Stimulated activated CD4-positive, alpha-beta T cell treated with anti-CD3 and anti-CD28 coated beads, TNF-alpha, amount 100 ng/mL, for 48 hours (primary cell): ENCODE measurements at regions not wholly inside any gene's neighbourhood (a gene's known extent, or its start where the extent isn't known, plus 50 kb on each side); places are given as distances from the start of the nearest gene placed in this dataset.
"Not testable (repeated sequence)": the region's sequence is repeated elsewhere in the genome, so short reads cannot be mapped to it uniquely, and the experiment has no call there.

Source experiments
- DNase-seq, 3 donors: peaks; one replicate each; pipeline ENCODE4 v3.0.0-alpha.2; 2020; ENCODE audit warnings: low read depth in 3 of 3

GRCh38 chr17:63078707-63079106, 112.7 kb downstream of the TANC2 start:
- no peak for DNase-seq

- no peak for DNase-seq
Observed at GRCh38 chr17:63082273-63082861, 116.3 kb downstream of the TANC2 start.

- DNase-seq = no peak
Observed at GRCh38 chr17:63082952-63083351, 116.9 kb downstream of the TANC2 start.

- no peak for DNase-seq
Observed at GRCh38 chr17:63086483-63087185, 120.6 kb downstream of the TANC2 start.

DNA sequence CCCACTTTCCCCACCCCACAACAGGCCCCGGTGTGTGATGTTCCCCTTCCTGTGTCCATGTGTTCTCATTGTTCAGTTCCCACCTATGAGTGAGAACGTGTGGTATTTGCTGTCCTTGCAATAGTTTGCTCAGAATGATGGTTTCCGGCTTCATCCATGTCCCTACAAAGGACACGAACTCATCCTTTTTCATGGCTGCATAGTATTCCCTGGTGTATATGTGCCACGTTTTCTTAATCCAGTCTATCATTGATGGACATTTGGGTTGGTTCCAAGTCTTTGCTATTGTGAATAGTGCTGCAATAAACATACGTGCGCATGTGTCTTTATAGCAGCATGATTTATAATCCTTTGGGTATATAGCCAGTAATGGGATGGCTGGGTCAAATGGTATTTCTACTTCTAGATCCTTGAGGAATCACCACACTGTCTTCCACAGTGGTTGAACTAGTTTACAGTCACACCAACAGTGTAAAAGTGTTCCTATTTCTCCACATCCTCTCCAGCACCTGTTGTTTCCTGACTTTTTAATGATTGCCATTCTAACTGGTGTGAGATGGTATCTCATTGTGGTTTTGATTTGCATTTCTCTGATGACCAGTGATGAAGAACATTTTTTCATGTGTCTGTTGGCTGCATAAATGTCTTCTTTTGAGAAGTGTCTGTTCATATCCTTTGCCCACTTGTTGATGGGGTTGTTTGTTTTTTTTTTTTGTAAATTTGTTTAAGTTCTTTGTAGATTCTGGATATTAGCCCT, 124.5 kb downstream of the TANC2 start:
- not testable (repeated sequence) for DNase-seq

DNA sequence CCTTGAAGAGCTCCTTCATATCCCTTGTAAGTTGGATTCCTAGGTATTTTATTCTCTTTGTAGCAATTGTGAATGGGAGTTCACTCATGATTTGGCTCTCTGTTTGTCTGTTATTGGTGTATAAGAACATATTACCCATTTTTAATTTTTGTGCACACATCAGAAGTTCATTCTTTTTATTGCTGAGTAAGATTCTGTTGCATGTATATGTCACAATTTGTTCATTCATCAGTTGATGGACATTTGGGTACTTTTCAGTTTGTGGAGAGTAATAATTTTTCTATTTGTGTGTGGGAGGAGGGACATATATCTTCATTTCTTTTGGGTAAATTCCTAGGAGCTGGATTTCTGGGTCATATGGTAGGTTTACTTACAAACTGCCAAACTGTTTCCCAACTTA, 125.9 kb downstream of the TANC2 start:
- not testable (repeated sequence) for DNase-seq

DNA sequence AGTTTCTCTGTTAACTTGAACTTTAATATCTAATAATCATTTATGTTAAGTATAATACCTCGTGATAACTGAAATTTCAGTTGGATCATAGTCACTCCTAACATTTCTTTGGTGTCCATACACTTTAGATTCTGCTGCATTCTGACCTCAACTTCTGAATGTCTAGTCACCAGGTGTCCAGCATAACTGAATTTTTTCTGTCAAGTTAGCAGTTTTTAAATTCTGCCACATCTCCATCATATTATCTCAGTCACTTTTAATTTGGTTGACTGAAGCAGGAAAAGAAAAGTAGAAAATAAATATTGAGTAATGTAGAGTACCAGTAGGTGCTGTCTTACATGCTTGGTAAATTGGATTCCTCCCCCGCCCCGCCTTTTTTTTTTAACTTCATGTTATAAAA, 128.6 kb downstream of the TANC2 start:
- DNase-seq = no peak

DNA sequence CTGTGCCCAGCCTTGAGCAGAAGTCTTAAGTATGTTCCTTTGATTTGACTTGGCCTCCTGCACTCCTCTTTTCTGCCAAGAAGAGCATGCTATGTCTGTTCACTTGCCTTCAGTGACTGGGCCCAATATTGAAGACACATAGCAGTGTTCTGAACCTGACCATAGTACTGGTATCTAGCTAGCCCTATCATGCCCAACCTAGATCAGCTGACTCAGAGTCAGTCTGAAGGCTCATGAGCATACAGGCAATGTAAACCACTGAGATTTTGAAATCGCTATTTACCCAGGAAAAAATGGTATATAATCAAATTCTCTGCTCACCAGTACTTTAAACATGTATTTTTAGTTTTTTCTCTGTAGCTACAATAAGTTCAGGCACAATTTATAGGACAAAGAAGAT, 129.4 kb downstream of the TANC2 start:
- DNase-seq = no peak

GRCh38 chr17:63095879-63096278, 129.8 kb downstream of the TANC2 start:
- no peak for DNase-seq

GRCh38 chr17:63096426-63096825, 130.4 kb downstream of the TANC2 start:
- no peak for DNase-seq

DNA sequence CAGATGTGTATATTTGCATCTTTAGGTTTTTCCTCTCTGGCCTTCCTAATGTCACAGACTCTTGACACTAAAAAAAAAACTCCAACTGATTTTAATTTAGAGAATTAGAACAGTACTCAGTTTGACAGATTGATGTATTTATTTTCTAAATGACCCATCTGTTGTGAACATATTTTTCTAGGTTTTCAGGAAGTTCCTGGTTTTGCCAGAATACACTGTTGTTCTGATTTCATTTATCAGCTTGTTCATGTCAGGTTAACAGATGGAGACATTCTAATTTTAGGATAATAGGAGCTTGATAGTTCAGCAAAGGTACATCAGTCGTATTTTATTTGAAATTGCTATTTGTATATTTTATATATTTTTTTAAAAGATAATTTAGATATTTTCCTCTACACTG, 133.4 kb downstream of the TANC2 start:
- DNase-seq = no peak

DNA sequence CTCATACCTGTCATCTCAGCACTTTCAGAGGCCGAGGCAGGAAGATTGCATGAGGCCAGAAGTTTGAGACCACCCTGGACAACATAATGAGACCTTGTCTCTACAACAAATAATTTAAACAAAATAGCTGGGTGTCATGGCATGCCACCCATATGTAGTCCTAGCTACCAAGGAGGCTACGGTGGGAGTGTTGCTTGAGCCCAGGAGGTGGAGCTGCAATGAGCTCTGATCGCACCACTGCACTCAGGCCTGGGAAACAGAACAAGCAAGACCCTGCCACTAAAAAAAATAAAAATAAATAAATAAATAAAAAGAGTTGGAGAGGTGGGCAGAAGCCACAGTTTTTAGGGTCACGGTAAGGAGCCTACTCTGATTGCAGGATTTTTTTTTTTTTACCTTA, 136.0 kb downstream of the TANC2 start:
- no peak for DNase-seq

GRCh38 chr17:63106050-63106449, 140.0 kb downstream of the TANC2 start:
- no peak for DNase-seq

DNA sequence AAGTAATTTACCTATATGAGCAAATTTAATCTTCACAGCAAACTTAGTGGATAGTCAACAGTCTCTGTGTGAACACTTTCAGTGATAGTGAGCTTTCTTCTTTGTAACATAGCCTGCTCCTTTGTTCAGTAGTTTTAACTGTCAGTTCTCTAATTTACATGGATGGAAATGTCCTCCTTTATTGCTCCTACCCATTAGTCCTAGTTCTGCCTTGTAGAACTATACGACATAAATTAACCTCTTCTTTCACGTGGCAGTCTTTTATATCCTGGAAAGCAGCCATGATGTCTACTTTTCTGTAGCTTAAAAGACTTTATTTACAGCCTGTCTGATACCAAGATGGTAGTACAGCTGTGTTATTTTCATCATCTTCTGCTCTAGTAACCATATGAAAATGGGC, 143.6 kb downstream of the TANC2 start:
- no peak for DNase-seq

GRCh38 chr17:63113167-63113566, 147.1 kb downstream of the TANC2 start:
- no peak for DNase-seq

GRCh38 chr17:63116228-63116627, 150.2 kb downstream of the TANC2 start:
- DNase-seq = no peak

- DNase-seq = no peak
Observed at GRCh38 chr17:63116967-63117830, 151.2 kb downstream of the TANC2 start.

DNA sequence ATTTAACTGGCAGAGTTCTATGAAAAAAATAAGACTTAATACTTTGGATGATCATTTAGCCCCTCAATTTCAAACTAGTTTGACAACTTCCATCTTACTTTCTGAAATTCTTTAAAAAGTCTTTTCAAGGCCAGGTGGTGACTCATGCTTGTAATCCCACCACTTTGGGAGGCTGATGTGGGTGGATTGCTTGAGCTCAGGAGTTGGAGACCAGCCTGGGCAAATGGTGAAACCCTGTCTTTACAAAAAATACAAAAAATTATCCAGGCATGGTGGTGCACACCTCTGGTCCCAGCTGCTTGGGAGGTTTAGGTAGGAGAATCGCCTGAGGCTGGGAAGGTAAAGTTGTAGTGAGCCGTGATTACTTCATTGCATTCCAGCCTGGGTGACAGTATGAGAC, 154.4 kb downstream of the TANC2 start:
- DNase-seq = no peak

GRCh38 chr17:63124536-63124935, 158.5 kb downstream of the TANC2 start:
- DNase-seq = no peak

DNA sequence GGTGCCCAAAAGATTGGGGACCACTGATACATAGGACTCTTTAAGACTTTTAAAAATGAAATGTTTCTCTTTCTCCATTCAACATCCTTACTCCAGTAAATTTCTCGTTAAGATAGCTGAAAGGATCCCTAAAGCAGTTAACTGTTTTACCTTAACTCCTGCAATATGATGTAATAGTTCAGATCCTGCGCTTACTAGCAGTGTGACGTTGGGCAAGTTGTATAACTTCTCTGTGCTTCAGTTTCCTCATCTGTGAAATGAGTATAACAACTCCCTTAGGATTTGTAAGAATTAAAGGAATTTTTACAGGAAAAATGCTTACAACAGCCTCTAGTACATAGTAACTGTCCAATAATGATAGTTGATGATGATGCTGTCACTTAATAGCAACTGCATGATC, 158.9 kb downstream of the TANC2 start:
- no peak for DNase-seq

- no peak for DNase-seq
Observed at GRCh38 chr17:63125987-63126386, 160.0 kb downstream of the TANC2 start.

DNA sequence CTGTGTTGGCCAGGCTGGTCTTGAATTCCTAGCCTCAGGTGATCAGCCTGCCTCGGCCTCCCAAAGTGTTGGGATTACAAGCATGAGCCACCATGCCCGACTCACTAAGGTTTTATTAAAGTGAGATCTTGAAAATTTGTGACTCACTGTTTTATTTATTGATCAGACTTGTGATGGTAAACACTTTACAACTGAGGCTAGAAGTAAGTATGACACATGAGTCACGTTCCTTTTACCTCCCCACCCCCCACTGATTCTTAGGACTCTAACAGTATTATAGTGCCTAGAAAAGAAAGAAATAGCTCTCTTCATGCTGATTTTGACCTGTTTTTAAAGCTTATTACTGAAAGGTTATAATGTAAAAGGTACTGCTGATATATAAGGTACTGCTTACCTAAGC, 160.6 kb downstream of the TANC2 start:
- DNase-seq = no peak
